GM23338 (cell line): ENCODE measurements at regions not wholly inside any gene's neighbourhood (a gene's known extent, or its start where the extent isn't known, plus 50 kb on each side); places are given as distances from the start of the nearest gene placed in this dataset.

ENCODE experiments used
- ATAC-seq: fragments of 200-7000 bp; cut with Tn5 transposase; 3 replicates; pipeline ENCODE4 v1.9.1; 2020
- DNase-seq: peaks from one replicate; pipeline ENCODE4 v3.0.0-alpha.2; 2015; ENCODE audit warnings: low spot score
- H2AFZ ChIP-seq: fragments of 200-600 bp; sonication (generic); 2 replicates; pipeline ENCODE4 v1.8.0; 2016; ENCODE audit warnings: antibody characterized with exemption, mild to moderate bottlenecking, moderate library complexity
- H3F3A ChIP-seq: fragments of 200-600 bp; sonication (generic); replicated peaks from 2 replicates; pipeline ENCODE4 v1.8.0; 2017; ENCODE audit warnings: antibody characterized with exemption, mixed run types, low read depth
- H3K27ac ChIP-seq: fragments of 200-600 bp; sonication (generic); 2 replicates; pipeline ENCODE4 v1.6.1; 2016; ENCODE audit warnings: low read depth
- H3K27me3 ChIP-seq: fragments of 200-600 bp; sonication (generic); 2 replicates; pipeline ENCODE4 v1.8.0; 2016; ENCODE audit warnings: mild to moderate bottlenecking, mixed run types, moderate library complexity; ENCODE audit not compliant: insufficient read depth
- H3K36me3 ChIP-seq: fragments of 200-600 bp; sonication (generic); 2 replicates; pipeline ENCODE4 v1.8.0; 2016; ENCODE audit warnings: mild to moderate bottlenecking; ENCODE audit not compliant: insufficient read depth
- H3K4me1 ChIP-seq: fragments of 200-600 bp; sonication (generic); 2 replicates; pipeline ENCODE4 v1.8.0; 2016; ENCODE audit warnings: mild to moderate bottlenecking, moderate library complexity; ENCODE audit not compliant: insufficient read depth
- H3K4me2 ChIP-seq: fragments of 200-600 bp; sonication (generic); 2 replicates; pipeline ENCODE4 v1.7.1; 2017; ENCODE audit warnings: mixed run types
- H3K4me3 ChIP-seq: fragments of 200-600 bp; sonication (generic); 2 replicates; pipeline ENCODE4 v1.6.1; 2016; ENCODE audit warnings: mixed run types
- H3K79me2 ChIP-seq: fragments of 200-600 bp; sonication (generic); replicated peaks from 2 replicates; pipeline ENCODE4 v1.8.0; 2017; ENCODE audit warnings: mild to moderate bottlenecking; ENCODE audit not compliant: insufficient read depth
- H3K9me2 ChIP-seq: fragments of 200-600 bp; sonication (generic); 2 replicates; pipeline ENCODE4 v1.8.0; 2017; ENCODE audit not compliant: insufficient read depth
- H4K20me1 ChIP-seq: fragments of 200-600 bp; sonication (generic); replicated peaks from 2 replicates; pipeline ENCODE4 v1.8.0; 2017; ENCODE audit warnings: mild to moderate bottlenecking; ENCODE audit not compliant: insufficient read depth
- H3K27ac Mint-ChIP-seq: 2 replicates; pipeline ENCODE4 v1.8.0; 2020; ENCODE audit warnings: inconsistent platforms, mild to moderate bottlenecking, moderate library complexity, mixed read lengths
- H3K27me3 Mint-ChIP-seq: 3 replicates; pipeline ENCODE4 v1.8.0; 2022; ENCODE audit warnings: low read depth, mild to moderate bottlenecking, moderate library complexity, mixed read lengths, inconsistent platforms; ENCODE audit not compliant: insufficient read depth, poor library complexity
- H3K36me3 Mint-ChIP-seq: 3 replicates; pipeline ENCODE4 v1.8.0; 2021; ENCODE audit warnings: low read depth, mild to moderate bottlenecking, inconsistent platforms, moderate library complexity, mixed read lengths
- H3K4me1 Mint-ChIP-seq: 3 replicates; pipeline ENCODE4 v1.8.0; 2020; ENCODE audit warnings: mild to moderate bottlenecking, inconsistent platforms, mixed read lengths
- H3K4me3 Mint-ChIP-seq: 3 replicates; pipeline ENCODE4 v1.8.0; 2021; ENCODE audit warnings: moderate library complexity, mild to moderate bottlenecking, inconsistent platforms, mixed read lengths
- H3K9me3 Mint-ChIP-seq: 3 replicates; pipeline ENCODE4 v1.8.0; 2020; ENCODE audit warnings: moderate library complexity, mild to moderate bottlenecking, inconsistent platforms, mixed read lengths
- CREB1 ChIP-seq: fragments of 250-450 bp; sonication (Bioruptor Pico); IDR thresholded peaks from 2 replicates; pipeline ENCODE4 v1.5.0; 2020; ENCODE audit warnings: low read depth, mild to moderate bottlenecking, moderate library complexity
- EZH2 ChIP-seq: fragments of 200-600 bp; sonication (generic); IDR thresholded peaks from one replicate; pipeline ENCODE4 v1.8.0; 2017; ENCODE audit warnings: antibody characterized with exemption, mild to moderate bottlenecking, low read depth; ENCODE audit not compliant: unreplicated experiment
- EZH2phosphoT487 ChIP-seq: fragments of 200-600 bp; sonication (generic); IDR thresholded peaks from one replicate; pipeline ENCODE4 v1.8.1; 2018; ENCODE audit warnings: antibody characterized with exemption; ENCODE audit not compliant: unreplicated experiment
- NANOG ChIP-seq: IDR thresholded peaks from 2 replicates; pipeline ENCODE4 v1.6.1; 2016; ENCODE audit warnings: antibody characterized with exemption, borderline replicate concordance
- POLR2AphosphoS5 ChIP-seq: IDR thresholded peaks from 2 replicates; pipeline ENCODE4 v1.6.1; 2016; ENCODE audit warnings: antibody characterized with exemption, low read depth
- ZNF114 ChIP-seq: fragments of 250-450 bp; sonication (Bioruptor Pico); IDR thresholded peaks from 2 replicates; pipeline ENCODE4 v1.5.0; 2020; ENCODE audit warnings: mild to moderate bottlenecking, moderate library complexity
- ZNF331 ChIP-seq: fragments of 250-450 bp; sonication (Bioruptor Pico); IDR thresholded peaks from 2 replicates; pipeline ENCODE4 v1.5.0; 2020; ENCODE audit warnings: low read depth, mild to moderate bottlenecking, moderate library complexity
- TF ChIP-seq, protein P1 (sequence below), 2 experiments: fragments of 200-600 bp in 1 of 2; sonication (generic) in 1 of 2; conservative IDR thresholded peaks; 2 replicates each; pipeline versions ENCODE4 v1.5.1 to v1.6.1; 2016 to 2017; ENCODE audit warnings: antibody characterized with exemption in 2 of 2, low read depth in 2 of 2, mild to moderate bottlenecking in 2 of 2, moderate library complexity in 1 of 2
- TF ChIP-seq, protein P2 (sequence below): IDR thresholded peaks from one replicate; pipeline ENCODE4 v1.6.1; 2018; ENCODE audit warnings: antibody characterized with exemption; ENCODE audit not compliant: unreplicated experiment

DNA sequence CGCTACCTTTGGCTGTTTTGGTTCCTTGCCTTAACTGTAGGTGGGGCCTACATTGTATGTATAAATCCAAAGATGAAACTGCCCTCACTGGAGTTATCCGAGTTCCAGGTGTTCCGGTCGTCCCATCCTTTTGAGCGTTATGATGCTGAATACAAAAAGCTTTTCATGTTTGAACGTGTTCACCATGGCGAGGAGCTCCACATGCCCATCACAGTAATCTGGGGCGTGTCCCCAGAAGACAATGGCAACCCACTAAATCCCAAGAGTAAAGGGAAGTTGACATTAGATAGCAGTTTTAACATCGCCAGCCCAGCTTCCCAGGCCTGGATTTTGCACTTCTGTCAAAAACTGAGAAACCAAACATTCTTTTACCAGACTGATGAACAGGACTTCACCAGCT lies 139.5 kb downstream of the TLR5 start:
- H3K27ac Mint-ChIP-seq, result no peak overlapping the region
- peaks cover 38% of the 10 kb centered on the region for H3K4me1 Mint-ChIP-seq
- no peak for ATAC-seq

DNA sequence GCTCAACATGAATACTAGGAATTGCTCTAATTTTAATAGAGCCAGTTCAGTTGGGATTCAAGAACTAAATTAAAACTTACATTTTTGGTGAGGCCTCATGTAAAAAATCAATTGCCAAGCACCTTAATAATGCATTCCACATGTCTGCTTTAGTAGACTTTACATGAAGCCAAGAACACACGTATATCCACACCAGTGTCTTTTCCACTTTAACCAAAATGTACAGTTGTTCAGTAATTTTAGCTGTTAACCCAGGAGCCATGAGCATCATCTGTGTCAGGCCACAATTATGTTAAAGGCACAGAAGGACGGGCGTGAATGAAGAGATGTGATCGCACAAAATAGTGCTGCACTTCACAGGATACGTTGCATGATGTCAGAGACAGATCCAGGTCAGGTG lies 136.7 kb downstream of the TLR5 start:
- Histone ChIP-seq H3K9me2 (no peaks in the 10 kb centered on the region), H3K79me2 (no peaks in the 10 kb centered on the region), H2AFZ (no peak overlapping the region), H4K20me1 (no peaks in the 10 kb centered on the region), H3F3A (no peaks in the 10 kb centered on the region), H3K4me2 (no peak overlapping the region), H3K27ac (no peak overlapping the region), H3K36me3 (no peaks in the 10 kb centered on the region), H3K4me1 (peaks cover 47% of the 10 kb centered on the region), H3K27me3 (peaks cover 8% of the 10 kb centered on the region; the same call in 1 of the 2 replicates), H3K4me3 (no peak overlapping the region)
- Mint-ChIP-seq H3K4me1 (peaks cover 53% of the 10 kb centered on the region), H3K27me3 (peaks cover 3% of the 10 kb centered on the region), H3K9me3 (no peaks in the 10 kb centered on the region), H3K27ac (no peak overlapping the region), H3K4me3 (no peak overlapping the region), H3K36me3 (peaks cover 25% of the 10 kb centered on the region)
- ATAC-seq (no peak), DNase-seq (no peak)
- TF ChIP-seq NANOG (no peak), EZH2phosphoT487 (no peak), POLR2AphosphoS5 (no peak), CREB1 (CRISPR knock-in tag) (no peak), ZNF331 (CRISPR knock-in tag) (no peak), EZH2 (no peak)
- TF ChIP-seq, protein P1, sequence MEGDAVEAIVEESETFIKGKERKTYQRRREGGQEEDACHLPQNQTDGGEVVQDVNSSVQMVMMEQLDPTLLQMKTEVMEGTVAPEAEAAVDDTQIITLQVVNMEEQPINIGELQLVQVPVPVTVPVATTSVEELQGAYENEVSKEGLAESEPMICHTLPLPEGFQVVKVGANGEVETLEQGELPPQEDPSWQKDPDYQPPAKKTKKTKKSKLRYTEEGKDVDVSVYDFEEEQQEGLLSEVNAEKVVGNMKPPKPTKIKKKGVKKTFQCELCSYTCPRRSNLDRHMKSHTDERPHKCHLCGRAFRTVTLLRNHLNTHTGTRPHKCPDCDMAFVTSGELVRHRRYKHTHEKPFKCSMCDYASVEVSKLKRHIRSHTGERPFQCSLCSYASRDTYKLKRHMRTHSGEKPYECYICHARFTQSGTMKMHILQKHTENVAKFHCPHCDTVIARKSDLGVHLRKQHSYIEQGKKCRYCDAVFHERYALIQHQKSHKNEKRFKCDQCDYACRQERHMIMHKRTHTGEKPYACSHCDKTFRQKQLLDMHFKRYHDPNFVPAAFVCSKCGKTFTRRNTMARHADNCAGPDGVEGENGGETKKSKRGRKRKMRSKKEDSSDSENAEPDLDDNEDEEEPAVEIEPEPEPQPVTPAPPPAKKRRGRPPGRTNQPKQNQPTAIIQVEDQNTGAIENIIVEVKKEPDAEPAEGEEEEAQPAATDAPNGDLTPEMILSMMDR (conservative IDR thresholded peaks at IDR 0.05; ENCODE audit: low read depth in 2 of 2), result no peak
- TF ChIP-seq, protein P2, sequence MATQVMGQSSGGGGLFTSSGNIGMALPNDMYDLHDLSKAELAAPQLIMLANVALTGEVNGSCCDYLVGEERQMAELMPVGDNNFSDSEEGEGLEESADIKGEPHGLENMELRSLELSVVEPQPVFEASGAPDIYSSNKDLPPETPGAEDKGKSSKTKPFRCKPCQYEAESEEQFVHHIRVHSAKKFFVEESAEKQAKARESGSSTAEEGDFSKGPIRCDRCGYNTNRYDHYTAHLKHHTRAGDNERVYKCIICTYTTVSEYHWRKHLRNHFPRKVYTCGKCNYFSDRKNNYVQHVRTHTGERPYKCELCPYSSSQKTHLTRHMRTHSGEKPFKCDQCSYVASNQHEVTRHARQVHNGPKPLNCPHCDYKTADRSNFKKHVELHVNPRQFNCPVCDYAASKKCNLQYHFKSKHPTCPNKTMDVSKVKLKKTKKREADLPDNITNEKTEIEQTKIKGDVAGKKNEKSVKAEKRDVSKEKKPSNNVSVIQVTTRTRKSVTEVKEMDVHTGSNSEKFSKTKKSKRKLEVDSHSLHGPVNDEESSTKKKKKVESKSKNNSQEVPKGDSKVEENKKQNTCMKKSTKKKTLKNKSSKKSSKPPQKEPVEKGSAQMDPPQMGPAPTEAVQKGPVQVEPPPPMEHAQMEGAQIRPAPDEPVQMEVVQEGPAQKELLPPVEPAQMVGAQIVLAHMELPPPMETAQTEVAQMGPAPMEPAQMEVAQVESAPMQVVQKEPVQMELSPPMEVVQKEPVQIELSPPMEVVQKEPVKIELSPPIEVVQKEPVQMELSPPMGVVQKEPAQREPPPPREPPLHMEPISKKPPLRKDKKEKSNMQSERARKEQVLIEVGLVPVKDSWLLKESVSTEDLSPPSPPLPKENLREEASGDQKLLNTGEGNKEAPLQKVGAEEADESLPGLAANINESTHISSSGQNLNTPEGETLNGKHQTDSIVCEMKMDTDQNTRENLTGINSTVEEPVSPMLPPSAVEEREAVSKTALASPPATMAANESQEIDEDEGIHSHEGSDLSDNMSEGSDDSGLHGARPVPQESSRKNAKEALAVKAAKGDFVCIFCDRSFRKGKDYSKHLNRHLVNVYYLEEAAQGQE, result no peak

More for the DNA sequence above, 139.5 kb downstream of the TLR5 start:
- no peaks in the 10 kb centered on the region for H3K79me2 ChIP-seq
- no peaks in the 10 kb centered on the region for H3K9me2 ChIP-seq
- H3K36me3 ChIP-seq, result no peaks in the 10 kb centered on the region
- no peak overlapping the region for H3K4me3 ChIP-seq
- Mint-ChIP-seq H3K27me3 (no peaks in the 10 kb centered on the region), H3K36me3 (peaks cover 25% of the 10 kb centered on the region), H3K9me3 (no peaks in the 10 kb centered on the region), H3K4me3 (no peak overlapping the region)
- H3K4me1 ChIP-seq, result peaks cover 25% of the 10 kb centered on the region
- no peaks in the 10 kb centered on the region for H3F3A ChIP-seq
- H2AFZ ChIP-seq, result no peak overlapping the region
- TF ChIP-seq ZNF114 (CRISPR knock-in tag), result no peak
- TF ChIP-seq, protein P1 (conservative IDR thresholded peaks at IDR 0.05; ENCODE audit: low read depth in 2 of 2), result no peak
- TF ChIP-seq, protein P2, result no peak
- no peak for TF ChIP-seq POLR2AphosphoS5
- no peak for TF ChIP-seq EZH2
- no peak for TF ChIP-seq CREB1 (CRISPR knock-in tag)
- TF ChIP-seq EZH2phosphoT487, result no peak
- H3K4me2 ChIP-seq, result no peak overlapping the region
- H3K27me3 ChIP-seq, result peaks cover 6% of the 10 kb centered on the region; the same call in 1 of the 2 replicates
- DNase-seq, result no peak
- H3K27ac ChIP-seq, result no peak overlapping the region
- no peaks in the 10 kb centered on the region for H4K20me1 ChIP-seq
